Natural killer cell treated with Interleukin-12 subunit alpha and Interleukin-12 subunit beta and Interleukin-15 and Interleukin-18, amount 100 ng/mL, for 72 hours (primary cell): ENCODE measurements at regions not wholly inside any gene's neighbourhood (a gene's known extent, or its start where the extent isn't known, plus 50 kb on each side); places are given as distances from the start of the nearest gene placed in this dataset.

Experiments
- ATAC-seq, 2 donors: fragments of 150-1000 bp; cut with Tn5 transposase in 1 of 2; sonication (Bioruptor Pico), chemical (Tn5 transposase) in 1 of 2; 2 replicates each; pipeline ENCODE4 v1.10.0; 2021
- DNase-seq: peaks from one replicate; pipeline ENCODE4 v3.0.0; 2022; ENCODE audit warnings: low spot score
- H3K27ac Mint-ChIP-seq, 2 donors: 1 replicate in 1 of 2; 2 replicates in 1 of 2; pipeline ENCODE4 v1.8.0; 2022; ENCODE audit warnings: mixed read lengths in 2 of 2, mild to moderate bottlenecking in 1 of 2, moderate library complexity in 1 of 2
- H3K27me3 Mint-ChIP-seq, 2 donors: 1 replicate in 1 of 2; 2 replicates in 1 of 2; pipeline ENCODE4 v1.8.0; 2022; ENCODE audit warnings: mixed read lengths in 2 of 2
- H3K36me3 Mint-ChIP-seq: one replicate; pipeline ENCODE4 v1.8.0; 2022; ENCODE audit warnings: mixed read lengths
- H3K4me1 Mint-ChIP-seq, 2 donors: 1 replicate in 1 of 2; 2 replicates in 1 of 2; pipeline ENCODE4 v1.8.0; 2022; ENCODE audit warnings: low read depth in 2 of 2, mixed read lengths in 2 of 2, mild to moderate bottlenecking in 1 of 2
- H3K4me3 Mint-ChIP-seq: one replicate; pipeline ENCODE4 v1.8.0; 2022; ENCODE audit warnings: mixed read lengths
- H3K9me3 Mint-ChIP-seq: 2 replicates; pipeline ENCODE4 v1.8.0; 2022; ENCODE audit warnings: mixed read lengths

DNA sequence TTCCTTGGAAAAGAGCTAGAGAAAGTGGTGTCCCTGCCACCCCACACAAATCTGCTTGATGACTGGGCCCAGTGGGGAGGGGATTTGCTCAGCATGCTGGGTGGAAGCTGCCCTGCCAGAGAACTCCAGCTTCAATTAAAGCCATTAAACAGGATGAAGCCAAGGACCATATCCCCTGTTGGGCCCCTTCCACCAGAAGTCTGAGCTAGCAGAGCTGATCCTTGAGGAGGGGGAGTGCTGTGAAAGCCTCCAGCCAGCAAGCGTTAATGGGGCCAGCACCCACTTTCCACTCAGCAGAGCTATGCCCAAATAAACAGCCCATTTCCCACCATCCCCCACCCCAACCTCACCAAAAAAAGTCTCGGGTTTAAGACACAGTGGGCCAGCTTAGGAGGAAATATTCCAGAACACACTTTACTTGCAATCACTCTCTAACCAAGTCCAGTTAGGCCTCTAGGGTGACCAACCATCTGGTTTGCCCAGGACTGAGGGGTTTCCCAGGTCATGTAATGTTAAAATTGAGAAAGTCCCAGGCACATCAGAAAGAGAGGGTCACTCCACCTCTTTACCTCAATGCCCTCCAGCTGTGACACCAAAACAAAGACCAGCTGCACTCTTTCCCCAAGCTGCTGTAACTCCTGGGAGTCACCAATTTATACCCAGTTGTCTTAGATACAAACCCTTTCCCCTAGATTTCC lies 132.3 kb downstream of the FOXI3 start:
- H3K4me3 Mint-ChIP-seq = no peak overlapping the region
- no peaks in the 10 kb centered on the region for H3K4me1 Mint-ChIP-seq
- ATAC-seq (no peak), DNase-seq (no peak)
- H3K27ac Mint-ChIP-seq = no peak overlapping the region
- no peaks in the 10 kb centered on the region for H3K36me3 Mint-ChIP-seq
- H3K27me3 Mint-ChIP-seq = peaks cover 8 to 27% of the 10 kb centered on the region in 2 donors
- H3K9me3 Mint-ChIP-seq = no peaks in the 10 kb centered on the region

DNA sequence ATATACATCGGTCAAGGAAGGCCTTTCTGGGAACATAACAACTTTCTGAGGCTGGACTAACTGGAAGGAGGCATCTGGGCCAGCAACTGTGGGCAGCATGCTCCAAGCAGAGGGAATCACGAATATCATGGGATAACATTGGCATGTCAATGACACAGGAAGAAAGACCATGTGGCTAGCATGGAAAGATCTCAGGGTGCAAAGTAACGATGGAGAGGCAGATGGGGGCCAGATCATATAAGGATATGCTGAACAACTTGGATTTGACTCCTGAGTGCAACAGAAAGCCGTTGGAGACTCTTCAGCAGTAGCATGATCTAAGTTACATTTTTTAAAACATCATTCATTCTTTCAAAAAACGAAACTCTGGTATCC lies 133.6 kb downstream of the FOXI3 start:
- Mint-ChIP-seq H3K4me3 (no peak overlapping the region), H3K9me3 (no peaks in the 10 kb centered on the region), H3K27ac (no peak overlapping the region), H3K4me1 (no peaks in the 10 kb centered on the region), H3K27me3 (peaks cover 5 to 17% of the 10 kb centered on the region in 2 donors), H3K36me3 (no peaks in the 10 kb centered on the region)
- ATAC-seq = no peak
- no peak for DNase-seq

- Mint-ChIP-seq H3K9me3 (no peaks in the 10 kb centered on the region), H3K27ac (no peak overlapping the region), H3K4me1 (no peaks in the 10 kb centered on the region), H3K36me3 (no peaks in the 10 kb centered on the region), H3K27me3 (peaks cover 5 to 17% of the 10 kb centered on the region in 2 donors), H3K4me3 (no peak overlapping the region)
- peak in 1 of 2 donors; percentile 31 for ATAC-seq
- no peak for DNase-seq
Measured at GRCh38 chr2:88318071-88318955, 134.2 kb downstream of the FOXI3 start.

DNA sequence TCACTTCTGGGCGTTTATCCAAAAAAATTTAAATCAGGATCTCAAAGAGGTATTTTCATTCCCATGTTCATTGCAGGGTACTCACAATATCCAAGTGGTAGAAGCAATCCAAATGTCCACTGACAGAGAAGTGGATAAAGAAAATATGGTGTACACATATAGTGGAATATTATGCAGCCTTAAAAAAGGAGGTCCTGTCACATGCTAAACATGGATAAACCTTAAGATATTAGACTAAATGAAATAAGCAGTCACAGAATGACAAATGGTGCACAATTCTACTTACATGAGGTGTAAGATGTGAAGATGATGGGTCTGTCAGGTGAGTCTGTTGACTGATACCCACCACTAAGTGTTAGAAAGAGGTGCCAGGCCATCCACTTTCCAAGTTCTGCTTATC lies 140.6 kb downstream of the THNSL2 start:
- DNase-seq = no peak
- Mint-ChIP-seq H3K27ac (no peak overlapping the region), H3K4me1 (no peaks in the 10 kb centered on the region), H3K27me3 (peaks cover 11 to 20% of the 10 kb centered on the region in 2 donors), H3K36me3 (no peaks in the 10 kb centered on the region), H3K9me3 (peaks cover 5% of the 10 kb centered on the region), H3K4me3 (no peak overlapping the region)
- ATAC-seq = no peak

- Mint-ChIP-seq H3K36me3 (no peaks in the 10 kb centered on the region), H3K27ac (no peak overlapping the region), H3K27me3 (peaks cover 18 to 35% of the 10 kb centered on the region in 2 donors), H3K9me3 (peaks cover 6% of the 10 kb centered on the region), H3K4me3 (no peak overlapping the region), H3K4me1 (no peaks in the 10 kb centered on the region)
- ATAC-seq (no peak), DNase-seq (no peak)
Measured at GRCh38 chr2:88307817-88308216, 137.7 kb downstream of the THNSL2 start.

GRCh38 chr2:88303865-88304264 lies 133.7 kb downstream of the THNSL2 start:
- Mint-ChIP-seq H3K27me3 (peaks cover 14 to 22% of the 10 kb centered on the region in 2 donors), H3K4me1 (no peaks in the 10 kb centered on the region), H3K4me3 (no peak overlapping the region), H3K27ac (no peak overlapping the region), H3K36me3 (no peaks in the 10 kb centered on the region), H3K9me3 (peaks cover 6% of the 10 kb centered on the region)
- ATAC-seq (no peak), DNase-seq (no peak)

GRCh38 chr2:88296247-88296646 lies 126.1 kb downstream of the THNSL2 start:
- ATAC-seq (no peak), DNase-seq (no peak)
- Mint-ChIP-seq H3K36me3 (no peaks in the 10 kb centered on the region), H3K4me3 (no peak overlapping the region), H3K4me1 (no peaks in the 10 kb centered on the region), H3K27ac (no peak overlapping the region), H3K27me3 (peaks cover 3 to 7% of the 10 kb centered on the region in 2 donors), H3K9me3 (no peaks in the 10 kb centered on the region)

DNA sequence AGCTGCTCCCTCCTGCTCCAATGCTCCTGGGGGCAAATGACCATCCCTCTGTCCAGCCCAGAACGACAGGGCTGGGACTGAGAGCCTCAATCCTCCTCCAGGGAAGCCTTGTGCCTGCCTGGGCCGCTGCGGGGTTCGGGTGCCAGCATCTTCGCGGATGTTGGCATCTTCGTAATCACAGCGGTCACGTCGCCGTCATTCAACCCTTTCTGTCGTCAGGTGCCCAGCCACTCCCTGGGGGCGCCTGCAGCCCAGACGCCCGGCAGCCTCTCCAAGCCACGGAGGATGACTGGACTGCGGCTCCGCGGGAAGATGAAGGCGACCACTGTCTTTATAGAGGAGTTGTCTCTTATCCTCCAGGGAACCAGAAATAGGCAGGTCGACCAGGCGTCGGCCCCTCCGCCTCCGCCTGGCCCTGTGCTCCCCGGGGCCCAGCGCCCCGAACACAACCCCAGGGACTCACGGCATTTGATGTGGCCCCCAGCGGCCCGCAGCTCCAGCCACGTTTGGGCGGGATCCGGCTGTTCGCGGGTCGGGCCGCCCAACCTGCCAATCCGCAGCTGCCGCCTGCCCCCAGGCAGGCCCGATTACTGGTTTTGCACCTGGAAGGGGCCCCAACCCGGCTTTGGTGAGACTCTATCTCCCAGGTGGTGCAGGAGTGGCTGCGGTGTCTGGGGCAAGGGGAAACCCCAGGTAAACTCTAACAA lies 113.9 kb downstream of the THNSL2 start:
- no peaks in the 10 kb centered on the region for H3K9me3 Mint-ChIP-seq
- no peak for DNase-seq
- peaks cover 0 to 17% of the 10 kb centered on the region in 2 donors for H3K27me3 Mint-ChIP-seq
- no peak for ATAC-seq
- no peak overlapping the region for H3K27ac Mint-ChIP-seq
- no peaks in the 10 kb centered on the region for H3K36me3 Mint-ChIP-seq
- H3K4me3 Mint-ChIP-seq = no peak overlapping the region
- H3K4me1 Mint-ChIP-seq = peaks cover 0 to 5% of the 10 kb centered on the region in 2 donors

DNA sequence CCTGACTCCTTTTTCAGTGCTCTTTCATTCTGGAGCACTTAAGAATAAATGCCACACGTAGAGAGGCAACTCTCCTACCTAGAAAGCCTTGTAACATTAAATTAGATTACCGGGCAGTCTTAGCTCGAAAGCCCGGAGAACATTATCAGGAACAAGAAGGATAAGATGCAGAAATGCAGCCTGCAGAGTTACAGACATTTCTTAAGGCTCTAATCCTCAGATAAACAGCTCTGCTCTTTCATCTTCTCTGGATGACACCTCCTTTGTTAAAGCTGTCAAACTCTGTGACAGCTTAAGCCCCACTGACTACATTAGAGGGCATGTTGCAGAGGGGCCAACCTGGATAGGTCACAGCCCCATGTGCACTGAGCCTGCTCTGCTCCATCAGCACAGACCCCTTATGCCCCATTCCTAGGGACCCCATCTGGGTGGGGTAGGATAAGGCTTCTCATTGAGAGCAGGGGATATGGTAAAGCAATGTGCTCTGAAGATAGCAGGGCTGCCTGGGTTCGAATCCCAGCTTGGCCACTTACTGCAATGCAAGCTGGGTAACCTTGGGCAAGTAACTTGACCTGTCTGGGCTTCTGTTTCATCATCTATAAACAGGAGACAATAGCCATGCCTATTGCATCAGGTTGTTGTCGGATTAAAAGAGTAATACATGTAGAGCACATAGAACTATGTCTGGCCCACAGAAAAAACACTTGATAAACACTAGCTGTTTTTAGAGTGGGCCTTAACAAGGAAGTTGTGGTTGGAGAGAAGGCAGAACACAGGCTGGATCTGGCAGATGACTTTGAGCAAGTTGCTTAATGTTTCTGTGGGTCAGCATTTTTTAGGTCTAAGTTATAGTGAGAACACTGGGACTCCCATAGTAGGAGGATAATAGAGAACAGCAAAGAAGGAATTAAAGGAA lies 111.4 kb downstream of the THNSL2 start:
- no peak for DNase-seq

DNA sequence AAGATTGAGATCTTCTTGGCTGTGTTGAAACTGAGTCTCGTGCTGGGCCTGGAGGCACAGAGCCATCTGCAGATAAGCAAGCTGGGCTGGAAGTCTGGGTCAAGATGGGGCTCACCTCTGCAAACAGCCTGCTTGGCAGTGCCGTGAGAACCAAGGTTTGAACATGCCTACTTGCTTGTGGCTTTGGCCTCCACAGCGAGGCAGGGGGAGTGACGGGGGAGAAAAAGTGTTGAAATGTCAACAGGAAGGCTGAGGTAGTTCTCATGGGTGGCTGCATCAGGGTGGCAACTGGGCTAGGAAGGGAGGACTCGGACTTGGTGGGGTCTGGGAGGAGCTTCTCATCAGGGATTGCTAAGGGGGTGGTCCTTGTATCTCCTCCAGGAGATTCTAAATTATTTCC lies 99.7 kb downstream of the THNSL2 start:
- ATAC-seq (no peak), DNase-seq (no peak)
- Mint-ChIP-seq H3K4me1 (peaks cover 8 to 13% of the 10 kb centered on the region in 2 donors), H3K9me3 (no peaks in the 10 kb centered on the region), H3K4me3 (peak overlapping the region; percentile 26), H3K36me3 (no peaks in the 10 kb centered on the region), H3K27ac (peak overlapping the region in 1 of 2 donors; percentile 39), H3K27me3 (peaks cover 0 to 2% of the 10 kb centered on the region in 2 donors)

More for the DNA sequence above, 111.4 kb downstream of the THNSL2 start:
- Mint-ChIP-seq H3K27me3 (peaks cover 0 to 14% of the 10 kb centered on the region in 2 donors), H3K36me3 (no peaks in the 10 kb centered on the region), H3K27ac (no peak overlapping the region), H3K4me1 (peaks cover 0 to 5% of the 10 kb centered on the region in 2 donors), H3K4me3 (no peak overlapping the region), H3K9me3 (no peaks in the 10 kb centered on the region)
- ATAC-seq = peak in 1 of 2 donors; percentile 59

DNA sequence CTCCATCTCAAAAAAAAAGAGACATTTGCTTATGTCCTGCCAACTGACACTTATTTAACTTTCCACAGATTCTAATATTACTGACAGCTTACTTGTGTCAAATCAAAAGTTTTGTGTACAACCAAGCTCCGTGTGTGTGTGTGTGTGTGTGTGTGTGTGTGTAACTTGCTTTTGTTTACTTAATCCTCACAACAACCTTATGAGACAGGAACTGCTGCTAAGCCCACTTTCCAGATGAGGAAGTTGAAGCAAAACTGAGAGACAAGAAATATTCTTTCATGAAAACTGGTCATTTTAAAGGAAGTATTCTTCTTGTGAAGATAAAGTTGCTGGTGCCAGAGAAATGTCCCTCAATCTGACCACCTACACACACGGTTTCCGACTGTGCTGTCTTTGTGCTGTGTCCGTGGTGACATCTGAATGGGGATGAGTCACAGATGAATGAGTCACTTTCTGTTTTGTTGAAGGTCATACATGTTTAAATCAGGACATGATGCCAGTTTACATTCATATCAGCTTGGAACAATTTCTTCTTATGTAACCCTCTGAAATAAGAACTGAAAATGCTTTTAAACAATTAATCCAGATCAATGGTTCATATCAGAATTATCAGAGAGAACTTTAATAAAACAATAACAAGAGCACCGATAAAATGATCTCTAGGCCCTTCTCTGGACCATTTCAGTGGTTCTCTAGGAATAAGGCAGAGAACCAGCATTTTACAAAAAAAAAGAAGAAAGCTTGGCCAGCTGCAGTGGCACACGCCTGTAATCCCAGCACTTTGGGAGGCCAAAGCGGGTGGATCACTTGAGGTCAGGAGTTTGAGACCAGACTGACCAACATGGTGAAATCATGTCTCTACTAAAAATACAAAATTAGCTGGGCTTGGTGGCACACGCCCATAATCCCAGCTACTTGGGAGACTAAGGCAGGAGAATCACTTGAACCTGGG lies 95.5 kb downstream of the THNSL2 start:
- peak; percentile 71 to 82 for ATAC-seq
- no peak overlapping the region for H3K4me3 Mint-ChIP-seq

DNA sequence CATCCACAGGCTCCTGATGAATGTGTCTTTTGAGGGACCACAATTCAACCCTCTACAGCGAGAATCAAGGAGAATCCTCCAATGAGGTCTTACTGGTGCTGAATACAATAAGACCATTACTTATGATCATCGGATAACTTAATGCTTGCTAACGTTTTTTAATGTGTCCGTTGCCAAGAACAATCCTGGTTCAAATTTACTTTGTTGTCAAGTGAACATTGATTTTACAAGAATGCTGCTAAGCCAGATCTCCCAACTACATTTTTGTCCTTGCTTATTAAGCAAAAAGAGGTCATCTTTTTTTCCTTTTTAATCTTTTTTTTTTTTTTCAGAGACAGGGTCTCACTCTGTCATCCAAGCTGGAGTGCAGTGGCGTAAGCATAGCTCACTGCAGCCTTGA lies 93.7 kb downstream of the THNSL2 start:
- H3K27me3 Mint-ChIP-seq = peaks cover 0 to 2% of the 10 kb centered on the region in 2 donors
- no peak overlapping the region for H3K4me3 Mint-ChIP-seq
- no peak for DNase-seq
- H3K27ac Mint-ChIP-seq = no peak overlapping the region
- no peak for ATAC-seq
- H3K36me3 Mint-ChIP-seq = no peaks in the 10 kb centered on the region
- peaks cover 5 to 6% of the 10 kb centered on the region in 2 donors for H3K4me1 Mint-ChIP-seq
- no peaks in the 10 kb centered on the region for H3K9me3 Mint-ChIP-seq

More for the DNA sequence above, 95.5 kb downstream of the THNSL2 start:
- peaks cover 8 to 13% of the 10 kb centered on the region in 2 donors for H3K4me1 Mint-ChIP-seq
- H3K9me3 Mint-ChIP-seq = no peaks in the 10 kb centered on the region
- no peaks in the 10 kb centered on the region for H3K36me3 Mint-ChIP-seq
- no peak for DNase-seq
- H3K27me3 Mint-ChIP-seq = peaks cover 0 to 2% of the 10 kb centered on the region in 2 donors
- peak overlapping the region in 1 of 2 donors; percentile 35 for H3K27ac Mint-ChIP-seq
